Suprapubic skin (tissue), 4 donors: ENCODE measurements at regions not wholly inside any gene's neighbourhood (a gene's known extent, or its start where the extent isn't known, plus 50 kb on each side); places are given as distances from the start of the nearest gene placed in this dataset.

Source experiments
- DNase-seq, 2 donors: peaks; one replicate each; pipeline ENCODE4 v3.0.0-alpha.2; 2019; ENCODE audit warnings: low spot score in 2 of 2
- H3K27ac ChIP-seq: fragments of 200-600 bp; sonication (generic); one replicate; pipeline ENCODE4 v1.5.1; 2019
- H3K27me3 ChIP-seq: fragments of 200-600 bp; sonication (generic); one replicate; pipeline ENCODE4 v1.5.1; 2019
- H3K36me3 ChIP-seq: fragments of 200-600 bp; sonication (generic); one replicate; pipeline ENCODE4 v1.5.1; 2019
- H3K4me1 ChIP-seq: fragments of 200-600 bp; sonication (generic); one replicate; pipeline ENCODE4 v1.5.1; 2019
- H3K4me3 ChIP-seq: fragments of 200-600 bp; sonication (generic); one replicate; pipeline ENCODE4 v1.5.1; 2019; ENCODE audit warnings: mild to moderate bottlenecking
- H3K9me3 ChIP-seq: fragments of 200-600 bp; sonication (generic); one replicate; pipeline ENCODE4 v1.5.1; 2019
- CTCF ChIP-seq, 2 donors: fragments of 200-600 bp in 1 of 2; fragments of 450-650 bp in 1 of 2; sonication (generic) in 1 of 2; IDR thresholded peaks; one replicate each; pipeline ENCODE4 v1.5.1; 2016 to 2019; ENCODE audit warnings: antibody characterized with exemption in 2 of 2, mild to moderate bottlenecking in 1 of 2, moderate library complexity in 1 of 2
- EP300 ChIP-seq: sonication (generic); formaldehyde crosslinking; IDR thresholded peaks from one replicate; pipeline ENCODE4 v1.6.1; 2017; ENCODE audit warnings: antibody characterized with exemption
- POLR2A ChIP-seq, 2 donors: fragments of 450-650 bp; IDR thresholded peaks; one replicate each; pipeline ENCODE4 v1.6.1; 2017; ENCODE audit warnings: antibody characterized with exemption in 2 of 2, mild to moderate bottlenecking in 2 of 2, moderate library complexity in 2 of 2
- POLR2AphosphoS5 ChIP-seq, 3 donors: sonication (generic); formaldehyde crosslinking; IDR thresholded peaks; one replicate each; pipeline ENCODE4 v1.6.1; 2017; ENCODE audit warnings: antibody characterized with exemption in 3 of 3
- WGBS: methylation state at CpG from one replicate; pipeline ENCODE4 v1.1.5; 2018; 5-methylcytosine and 5-hydroxymethylcytosine counted together

GRCh38 chr2:220320326-220320725, 692.9 kb downstream of the SLC4A3 start:
- H3K36me3 ChIP-seq = no peaks in the 10 kb centered on the region
- 63% methylated on average over 2 of the region's 2 CpGs for WGBS
- no peak overlapping the region for H3K4me3 ChIP-seq
- no peaks in the 10 kb centered on the region for H3K27me3 ChIP-seq
- no peak for DNase-seq
- H3K27ac ChIP-seq = no peak overlapping the region
- no peaks in the 10 kb centered on the region for H3K9me3 ChIP-seq
- TF ChIP-seq EP300 = no peak
- TF ChIP-seq CTCF (IDR thresholded peaks at IDR 0.05) = no peak
- TF ChIP-seq POLR2A (IDR thresholded peaks at IDR 0.05) = no peak
- no peak for TF ChIP-seq POLR2AphosphoS5 (IDR thresholded peaks at IDR 0.05)
- H3K4me1 ChIP-seq = no peaks in the 10 kb centered on the region

- DNase-seq = no peak
- Histone ChIP-seq H3K9me3 (peaks cover 6% of the 10 kb centered on the region), H3K36me3 (no peaks in the 10 kb centered on the region), H3K4me3 (no peak overlapping the region), H3K27ac (no peak overlapping the region), H3K27me3 (no peaks in the 10 kb centered on the region), H3K4me1 (no peaks in the 10 kb centered on the region)
- 40% methylated on average over 1 of the region's 1 CpG for WGBS
- TF ChIP-seq POLR2AphosphoS5 (IDR thresholded peaks at IDR 0.05) = no peak
- TF ChIP-seq CTCF (IDR thresholded peaks at IDR 0.05) = no peak
- TF ChIP-seq POLR2A (IDR thresholded peaks at IDR 0.05) = no peak
Observed at GRCh38 chr2:220332886-220333285, 705.5 kb downstream of the SLC4A3 start.

- Histone ChIP-seq H3K36me3 (no peaks in the 10 kb centered on the region), H3K4me1 (no peaks in the 10 kb centered on the region), H3K9me3 (peaks cover 6% of the 10 kb centered on the region), H3K27ac (no peak overlapping the region), H3K4me3 (no peak overlapping the region), H3K27me3 (no peaks in the 10 kb centered on the region)
- TF ChIP-seq POLR2AphosphoS5 (IDR thresholded peaks at IDR 0.05) (no peak), EP300 (no peak), CTCF (IDR thresholded peaks at IDR 0.05) (no peak)
- no peak for DNase-seq
Observed at GRCh38 chr2:220334210-220334609, 706.8 kb downstream of the SLC4A3 start.

- peaks cover 6% of the 10 kb centered on the region for H3K9me3 ChIP-seq
- no peaks in the 10 kb centered on the region for H3K36me3 ChIP-seq
- no peaks in the 10 kb centered on the region for H3K4me1 ChIP-seq
- WGBS = 64% methylated on average over 2 of the region's 4 CpGs
- TF ChIP-seq POLR2A (IDR thresholded peaks at IDR 0.05) (no peak), POLR2AphosphoS5 (IDR thresholded peaks at IDR 0.05) (no peak), EP300 (no peak), CTCF (IDR thresholded peaks at IDR 0.05) (no peak)
- no peak overlapping the region for H3K27ac ChIP-seq
- no peaks in the 10 kb centered on the region for H3K27me3 ChIP-seq
- no peak for DNase-seq
- no peak overlapping the region for H3K4me3 ChIP-seq
Observed at GRCh38 chr2:220334871-220335590, 707.6 kb downstream of the SLC4A3 start.

- no peaks in the 10 kb centered on the region for H3K4me1 ChIP-seq
- 94% methylated on average over 4 of the region's 4 CpGs for WGBS
- TF ChIP-seq EP300 (no peak), POLR2AphosphoS5 (IDR thresholded peaks at IDR 0.05) (no peak), CTCF (IDR thresholded peaks at IDR 0.05) (no peak), POLR2A (IDR thresholded peaks at IDR 0.05) (no peak)
- no peaks in the 10 kb centered on the region for H3K36me3 ChIP-seq
- no peak overlapping the region for H3K27ac ChIP-seq
- no peak for DNase-seq
- no peak overlapping the region for H3K4me3 ChIP-seq
- H3K27me3 ChIP-seq = no peaks in the 10 kb centered on the region
- H3K9me3 ChIP-seq = peaks cover 6% of the 10 kb centered on the region
Observed at GRCh38 chr2:220335591-220335915, 708.1 kb downstream of the SLC4A3 start.
